Activated B cell treated with CpG ODN at 0.5 μM for 24 hours (primary cell): ENCODE measurements at regions not wholly inside any gene's neighbourhood (a gene's known extent, or its start where the extent isn't known, plus 50 kb on each side); places are given as distances from the start of the nearest gene placed in this dataset.

Source experiments
- ATAC-seq: fragments of 200-7000 bp; cut with Tn5 transposase; one replicate; pipeline ENCODE4 v1.10.0; 2021; ENCODE audit warnings: low read depth, mild to moderate bottlenecking, moderate library complexity
- CTCF ChIA-PET: fragments of 350-600 bp; sonication (Branson Sonifier 250); formaldehyde crosslinking; loops from one replicate; lab custom pipeline; 2021; ENCODE audit warnings: antibody characterized with exemption; lab: Charles Lee
- POLR2A ChIA-PET: fragments of 350-600 bp; sonication (Branson Sonifier 250); formaldehyde crosslinking; loops from one replicate; lab custom pipeline; 2021; ENCODE audit warnings: antibody characterized with exemption; lab: Charles Lee
- DNase-seq: peaks from one replicate; pipeline ENCODE4 v3.0.0; 2022
- H3K27ac Mint-ChIP-seq: one replicate; pipeline ENCODE4 v1.8.0; 2020; ENCODE audit warnings: mixed read lengths
- H3K27me3 Mint-ChIP-seq: one replicate; pipeline ENCODE4 v1.8.0; 2021; ENCODE audit warnings: mixed read lengths
- H3K36me3 Mint-ChIP-seq: one replicate; pipeline ENCODE4 v1.8.0; 2021; ENCODE audit warnings: low read depth, mixed read lengths
- H3K4me1 Mint-ChIP-seq: one replicate; pipeline ENCODE4 v1.8.0; 2021; ENCODE audit warnings: mixed read lengths
- H3K4me3 Mint-ChIP-seq: one replicate; pipeline ENCODE4 v1.8.0; 2020; ENCODE audit warnings: mild to moderate bottlenecking, mixed read lengths
- H3K9me3 Mint-ChIP-seq: one replicate; pipeline ENCODE4 v1.8.0; 2020; ENCODE audit warnings: mixed read lengths
- intact Hi-C: fragments of 100-400 bp; cut with micrococcal nuclease; formaldehyde crosslinking; loops from one replicate; pipeline ENCODE4 v1.15.1; 2024
- TF ChIP-seq, protein P1 (sequence below): fragments of 200-600 bp; IDR thresholded peaks from one replicate; pipeline ENCODE4 v1.8.0; 2022; ENCODE audit warnings: antibody characterized with exemption, mild to moderate bottlenecking

DNA sequence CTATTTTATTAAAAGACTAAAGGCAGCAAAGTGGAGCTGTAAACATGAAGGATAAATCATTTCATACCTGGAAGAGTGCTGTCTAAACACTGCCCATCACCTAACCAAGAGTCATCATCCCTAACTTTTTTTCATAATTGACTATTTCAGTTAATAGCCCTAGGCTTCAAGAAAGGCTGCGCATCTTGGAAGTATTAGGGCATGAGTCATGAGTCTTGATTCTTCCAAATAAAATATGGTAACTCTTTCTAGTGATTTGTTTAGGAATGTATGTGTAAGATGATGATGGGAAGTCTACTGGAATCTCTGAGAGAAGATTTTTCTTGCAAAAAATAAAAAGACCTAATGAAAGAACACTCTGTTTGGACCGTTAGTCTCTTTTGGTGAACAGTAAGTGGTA, 207.7 kb upstream of the AHR start:
- no peak overlapping the region for H3K4me3 Mint-ChIP-seq
- H3K27me3 Mint-ChIP-seq: no peaks in the 10 kb centered on the region
- POLR2A ChIA-PET: no interaction called here
- ATAC-seq (no peak), DNase-seq (no peak)
- no peaks in the 10 kb centered on the region for H3K9me3 Mint-ChIP-seq
- H3K27ac Mint-ChIP-seq: no peak overlapping the region
- TF ChIP-seq, protein P1, sequence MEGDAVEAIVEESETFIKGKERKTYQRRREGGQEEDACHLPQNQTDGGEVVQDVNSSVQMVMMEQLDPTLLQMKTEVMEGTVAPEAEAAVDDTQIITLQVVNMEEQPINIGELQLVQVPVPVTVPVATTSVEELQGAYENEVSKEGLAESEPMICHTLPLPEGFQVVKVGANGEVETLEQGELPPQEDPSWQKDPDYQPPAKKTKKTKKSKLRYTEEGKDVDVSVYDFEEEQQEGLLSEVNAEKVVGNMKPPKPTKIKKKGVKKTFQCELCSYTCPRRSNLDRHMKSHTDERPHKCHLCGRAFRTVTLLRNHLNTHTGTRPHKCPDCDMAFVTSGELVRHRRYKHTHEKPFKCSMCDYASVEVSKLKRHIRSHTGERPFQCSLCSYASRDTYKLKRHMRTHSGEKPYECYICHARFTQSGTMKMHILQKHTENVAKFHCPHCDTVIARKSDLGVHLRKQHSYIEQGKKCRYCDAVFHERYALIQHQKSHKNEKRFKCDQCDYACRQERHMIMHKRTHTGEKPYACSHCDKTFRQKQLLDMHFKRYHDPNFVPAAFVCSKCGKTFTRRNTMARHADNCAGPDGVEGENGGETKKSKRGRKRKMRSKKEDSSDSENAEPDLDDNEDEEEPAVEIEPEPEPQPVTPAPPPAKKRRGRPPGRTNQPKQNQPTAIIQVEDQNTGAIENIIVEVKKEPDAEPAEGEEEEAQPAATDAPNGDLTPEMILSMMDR: no peak
- no peaks in the 10 kb centered on the region for H3K4me1 Mint-ChIP-seq
- intact Hi-C loops: no loop called here
- H3K36me3 Mint-ChIP-seq: no peaks in the 10 kb centered on the region
- CTCF ChIA-PET: no interaction called here

DNA sequence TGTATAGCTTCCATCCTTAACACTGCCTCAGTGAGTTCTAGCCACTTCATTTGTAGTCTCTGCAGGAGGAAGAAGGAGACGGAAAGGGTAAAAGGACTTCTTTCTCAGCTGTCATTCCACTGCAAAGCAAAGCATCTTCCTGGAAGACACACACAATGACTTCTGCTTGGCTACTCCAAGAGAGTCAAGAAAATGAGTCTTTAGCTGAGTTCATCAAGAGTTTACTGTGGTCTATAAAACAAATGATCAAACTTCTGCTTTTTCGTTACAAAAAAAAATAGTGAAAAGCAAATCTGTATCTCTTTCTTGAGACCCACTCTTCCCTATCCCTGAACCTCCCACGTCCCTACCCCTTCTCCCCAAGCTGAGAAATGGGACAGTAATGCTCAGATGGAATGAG, 205.0 kb upstream of the AHR start:
- H3K27me3 Mint-ChIP-seq: no peaks in the 10 kb centered on the region

DNA sequence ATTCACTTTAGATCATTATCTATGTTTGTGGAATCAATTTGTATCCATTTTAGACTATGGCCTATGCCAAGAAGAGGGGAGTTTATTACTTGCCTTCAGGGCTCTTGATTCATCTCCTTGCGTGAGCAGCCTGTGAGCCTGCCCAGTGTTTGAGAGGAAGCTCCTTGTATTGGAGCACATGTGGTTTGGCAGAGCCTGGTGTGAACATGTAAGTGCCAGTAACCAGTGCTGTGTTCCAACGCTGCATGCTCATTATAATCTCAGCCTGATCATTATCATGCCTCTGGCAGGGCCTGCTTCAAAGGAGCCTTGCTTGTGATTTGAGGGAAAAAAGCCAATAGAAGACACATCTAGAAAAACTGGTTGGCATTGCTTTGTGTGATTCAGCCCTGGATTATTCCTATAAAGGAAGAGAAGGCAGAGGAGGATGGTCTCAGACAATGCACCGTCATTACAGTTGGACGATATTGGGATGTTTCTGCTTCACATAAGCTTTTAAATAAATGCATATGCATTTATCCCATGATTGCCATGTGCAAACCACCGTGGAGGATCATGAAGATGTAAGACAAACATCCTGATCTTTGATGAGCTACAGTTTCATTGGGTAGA, 203.4 kb upstream of the AHR start:
- POLR2A ChIA-PET: no interaction called here

More for the DNA sequence above, 205.0 kb upstream of the AHR start:
- TF ChIP-seq, protein P1: no peak
- DNase-seq: no peak
- no peak overlapping the region for H3K4me3 Mint-ChIP-seq
- no peak overlapping the region for H3K27ac Mint-ChIP-seq
- POLR2A ChIA-PET: no interaction called here
- intact Hi-C loops: no loop called here
- CTCF ChIA-PET: no interaction called here
- peaks cover 14% of the 10 kb centered on the region for H3K4me1 Mint-ChIP-seq
- no peaks in the 10 kb centered on the region for H3K36me3 Mint-ChIP-seq
- H3K9me3 Mint-ChIP-seq: no peaks in the 10 kb centered on the region
- no peak for ATAC-seq

DNA sequence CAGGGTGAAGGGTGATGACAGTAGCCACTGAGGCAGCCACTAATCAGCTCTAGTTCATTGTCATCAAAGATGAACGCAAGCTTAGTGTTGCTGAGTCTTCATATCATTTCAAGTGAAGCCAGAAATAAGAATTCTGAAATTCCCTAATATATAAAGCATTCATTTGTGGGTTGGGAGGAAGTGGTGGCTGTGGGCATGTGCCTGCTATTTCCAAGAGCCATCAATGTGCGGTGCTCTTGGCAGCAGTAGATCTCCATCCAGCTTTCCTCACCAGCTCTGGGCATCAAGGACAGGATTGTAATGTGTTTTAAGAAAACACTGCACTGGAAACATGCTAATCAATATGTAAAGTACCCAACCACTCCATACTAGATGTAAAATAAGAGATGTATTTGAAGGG, 202.5 kb upstream of the AHR start:
- H3K4me3 Mint-ChIP-seq: no peak overlapping the region
- no peak for ATAC-seq
- TF ChIP-seq, protein P1: no peak
- H3K27ac Mint-ChIP-seq: no peak overlapping the region
- H3K27me3 Mint-ChIP-seq: no peaks in the 10 kb centered on the region
- ChIA-PET POLR2A (no interaction called here), CTCF (interaction anchor here (1.2 kb wide), 1 partner anchor 34 kb away, joined by 3 read pairs; no protein-coding TSS in a partner anchor)
- intact Hi-C loops: no loop called here
- no peaks in the 10 kb centered on the region for H3K9me3 Mint-ChIP-seq
- H3K36me3 Mint-ChIP-seq: no peaks in the 10 kb centered on the region
- no peak for DNase-seq
- peaks cover 14% of the 10 kb centered on the region for H3K4me1 Mint-ChIP-seq

More for the DNA sequence above, 203.4 kb upstream of the AHR start:
- Mint-ChIP-seq H3K9me3 (no peaks in the 10 kb centered on the region), H3K27ac (no peak overlapping the region), H3K4me3 (no peak overlapping the region), H3K4me1 (peaks cover 14% of the 10 kb centered on the region), H3K27me3 (no peaks in the 10 kb centered on the region), H3K36me3 (no peaks in the 10 kb centered on the region)
- ATAC-seq (no peak), DNase-seq (no peak)
- TF ChIP-seq, protein P1: no peak
- intact Hi-C loops: no loop called here
- CTCF ChIA-PET: interaction anchor here (0.6 to 1.2 kb wide), 2 partner anchors 33 to 546 kb away, joined by 3 read pairs; no protein-coding TSS in a partner anchor

DNA sequence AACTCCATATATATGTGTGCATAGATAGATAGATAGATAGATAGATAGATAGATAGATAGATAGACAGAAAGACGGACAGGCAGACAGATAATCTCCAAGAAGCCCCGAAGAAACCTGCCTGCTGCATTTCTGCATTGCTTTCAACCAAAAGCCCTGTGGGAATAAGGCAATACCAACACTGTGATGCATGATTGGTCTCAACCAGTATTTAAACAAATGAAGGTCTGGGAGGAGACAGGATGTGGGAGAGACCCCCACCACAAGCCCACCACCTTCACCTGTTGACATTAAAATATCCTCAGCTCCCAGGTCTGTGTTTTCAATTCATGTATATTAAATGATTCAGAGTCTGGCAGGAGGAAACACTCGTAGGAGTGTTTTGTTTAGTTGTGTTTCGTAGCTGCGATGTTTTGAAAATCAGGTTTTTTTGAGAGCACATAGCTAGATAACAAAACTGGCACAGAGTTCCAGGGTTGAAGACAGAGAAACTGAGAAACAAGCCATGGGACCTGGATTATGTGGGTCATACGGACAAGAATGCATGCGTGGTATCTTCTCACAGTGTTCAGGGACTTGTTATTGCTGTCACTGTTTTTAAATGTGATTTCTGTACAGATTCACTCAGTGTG, 200.7 kb upstream of the AHR start:
- TF ChIP-seq, protein P1: no peak
- H3K27me3 Mint-ChIP-seq: no peaks in the 10 kb centered on the region
- H3K27ac Mint-ChIP-seq: no peak overlapping the region
- ATAC-seq (no peak), DNase-seq (no peak)
- no peaks in the 10 kb centered on the region for H3K36me3 Mint-ChIP-seq
- ChIA-PET POLR2A (interaction anchor here (0.9 kb wide), 1 partner anchor 201 kb away, joined by 3 read pairs; the partner anchor contains the start of gene AHR), CTCF (interaction anchor here (1.0 kb wide), 1 partner anchor 204 kb away, joined by 3 read pairs; no protein-coding TSS in a partner anchor)
- peaks cover 14% of the 10 kb centered on the region for H3K4me1 Mint-ChIP-seq
- intact Hi-C loops: no loop called here
- H3K9me3 Mint-ChIP-seq: no peaks in the 10 kb centered on the region
- H3K4me3 Mint-ChIP-seq: peak overlapping the region; percentile 21
